HG03095 (cell line): ENCODE measurements at regions not wholly inside any gene's neighbourhood (a gene's known extent, or its start where the extent isn't known, plus 50 kb on each side); places are given as distances from the start of the nearest gene placed in this dataset.
A peak's percentile ranks its signal among the peaks of the same experiment; 100 is the strongest.
"Not testable (repeated sequence)": the region's sequence is repeated elsewhere in the genome, so short reads cannot be mapped to it uniquely, and the experiment has no call there.

Experiments
- ATAC-seq: cut with Tn5 transposase; IDR thresholded peaks from one replicate; pipeline ENCODE4 v1.9.1; 2021; ENCODE audit warnings: moderate library complexity; ENCODE audit not compliant: unreplicated experiment

DNA sequence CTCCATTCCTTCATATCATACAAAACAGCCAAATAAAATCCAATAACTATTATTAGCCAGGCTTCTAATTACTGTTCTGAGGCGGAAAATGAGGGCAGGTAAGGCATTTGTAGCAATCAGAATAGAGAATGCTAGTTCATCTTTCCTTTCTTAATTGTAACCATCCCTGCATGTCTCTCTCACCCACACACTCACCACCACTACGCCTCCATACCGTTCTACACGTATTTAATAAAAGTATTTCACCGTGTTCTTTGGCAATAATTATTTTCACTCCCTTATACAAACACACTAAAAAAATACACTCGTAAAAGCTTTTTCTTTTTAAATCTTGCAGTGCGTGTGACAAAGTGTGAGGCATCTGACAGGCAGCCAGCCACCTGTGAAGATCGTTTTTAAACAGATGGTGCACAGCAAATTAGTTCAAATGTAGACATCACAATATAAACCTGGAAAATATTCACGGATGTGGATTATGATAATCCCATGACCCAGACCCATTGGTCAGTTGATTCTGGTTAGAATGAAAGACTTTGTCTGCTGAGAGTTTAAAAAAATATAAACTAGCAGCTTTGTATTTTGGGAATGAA lies 653.6 kb downstream of the REEP3 start:
- no peak for ATAC-seq

- no peak for ATAC-seq
Observed at GRCh38 chr10:64175271-64175962, 654.2 kb downstream of the REEP3 start.

GRCh38 chr10:64182671-64183070 lies 661.5 kb downstream of the REEP3 start:
- no peak for ATAC-seq

DNA sequence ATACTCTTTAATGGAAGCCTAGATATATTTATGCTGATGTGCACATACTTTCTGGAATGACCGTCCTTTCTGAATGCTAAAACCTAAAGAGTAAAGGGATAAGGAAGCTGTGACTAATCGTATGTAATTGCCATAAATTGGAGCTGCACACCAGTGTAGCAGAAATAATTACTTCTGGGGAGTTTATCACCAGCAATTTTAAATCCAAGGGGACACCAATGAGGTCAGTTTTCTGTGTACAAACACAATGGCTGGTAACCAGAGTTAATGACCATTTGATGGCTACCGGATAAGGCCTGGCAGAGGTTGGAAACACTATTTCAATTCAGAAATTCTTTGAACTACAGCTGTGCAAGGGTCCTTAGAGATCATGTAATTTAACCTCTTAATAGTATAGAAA lies 670.1 kb downstream of the REEP3 start:
- ATAC-seq = no peak

- no peak for ATAC-seq
Observed at GRCh38 chr10:64196638-64197315, 675.6 kb downstream of the REEP3 start.

- no peak for ATAC-seq
Observed at GRCh38 chr10:64201936-64202335, 680.7 kb downstream of the REEP3 start.

DNA sequence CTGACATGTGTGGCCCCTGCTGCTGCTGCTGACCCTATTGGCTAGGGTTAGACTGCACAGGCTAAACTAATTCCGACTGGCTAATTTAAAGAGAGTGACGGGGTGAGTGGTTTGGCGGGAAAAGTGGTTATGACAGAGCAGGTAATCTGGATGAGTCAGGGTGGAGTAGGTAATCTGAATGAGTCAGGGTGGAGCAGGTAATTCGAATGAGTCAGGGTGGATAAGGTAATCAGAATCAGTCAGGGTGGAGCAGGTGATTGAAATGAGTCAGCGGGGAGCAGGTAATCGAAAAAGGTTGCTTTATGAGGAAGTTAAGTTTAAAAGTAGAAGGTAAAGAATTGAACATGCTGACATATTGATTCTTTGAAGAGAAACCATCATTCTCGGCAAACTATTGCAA lies 683.3 kb downstream of the REEP3 start:
- not testable (repeated sequence) for ATAC-seq

DNA sequence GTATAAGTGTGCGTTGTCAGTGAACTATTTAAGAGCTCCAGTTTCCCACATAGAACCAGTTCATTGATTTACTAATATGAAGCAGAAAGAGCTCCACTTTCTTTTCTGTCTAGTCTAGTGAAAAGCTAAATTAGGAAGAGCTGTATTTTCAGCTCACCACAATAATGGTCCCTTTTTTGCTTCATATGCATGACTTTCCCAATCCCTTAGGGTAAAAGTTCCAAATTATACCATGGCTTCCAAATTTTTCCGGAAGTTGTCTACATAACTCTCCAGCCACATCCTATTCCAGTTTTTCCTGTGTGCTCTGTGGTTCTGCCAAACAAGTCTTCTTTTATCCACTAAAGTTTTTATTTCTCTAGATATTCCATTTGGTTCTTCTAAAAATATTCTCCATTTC lies 685.2 kb downstream of the REEP3 start:
- ATAC-seq = no peak

- ATAC-seq = no peak
Observed at GRCh38 chr10:64209561-64209960, 688.4 kb downstream of the REEP3 start.

GRCh38 chr10:64210211-64210610 lies 689.0 kb downstream of the REEP3 start:
- no peak for ATAC-seq

GRCh38 chr10:64211466-64211865 lies 690.3 kb downstream of the REEP3 start:
- no peak for ATAC-seq

- ATAC-seq = no peak
Observed at GRCh38 chr10:64215088-64215487, 693.9 kb downstream of the REEP3 start.

GRCh38 chr10:64219271-64220025 lies 698.2 kb downstream of the REEP3 start:
- no peak for ATAC-seq

DNA sequence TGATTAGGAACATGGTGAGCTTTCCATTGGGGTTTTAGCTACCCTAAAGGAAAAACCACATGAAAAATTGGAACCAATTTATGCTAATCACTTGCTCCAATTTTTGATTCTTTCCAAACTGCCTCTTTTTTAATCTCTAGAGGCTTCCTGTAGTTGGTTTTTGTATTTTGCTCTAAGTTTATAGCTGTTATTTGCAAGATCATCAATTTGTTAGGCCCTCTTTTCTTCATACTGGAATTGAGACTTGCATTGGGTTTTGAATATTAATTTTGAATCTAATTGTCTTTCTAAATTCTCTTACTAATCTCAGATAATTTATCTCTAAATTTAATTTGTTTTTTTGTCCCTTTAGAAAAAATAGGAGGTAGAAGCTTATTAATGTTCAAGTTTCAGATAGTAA lies 713.3 kb downstream of the REEP3 start:
- ATAC-seq = no peak

- ATAC-seq = no peak
Observed at GRCh38 chr10:64257704-64258103, 736.5 kb downstream of the REEP3 start.

DNA sequence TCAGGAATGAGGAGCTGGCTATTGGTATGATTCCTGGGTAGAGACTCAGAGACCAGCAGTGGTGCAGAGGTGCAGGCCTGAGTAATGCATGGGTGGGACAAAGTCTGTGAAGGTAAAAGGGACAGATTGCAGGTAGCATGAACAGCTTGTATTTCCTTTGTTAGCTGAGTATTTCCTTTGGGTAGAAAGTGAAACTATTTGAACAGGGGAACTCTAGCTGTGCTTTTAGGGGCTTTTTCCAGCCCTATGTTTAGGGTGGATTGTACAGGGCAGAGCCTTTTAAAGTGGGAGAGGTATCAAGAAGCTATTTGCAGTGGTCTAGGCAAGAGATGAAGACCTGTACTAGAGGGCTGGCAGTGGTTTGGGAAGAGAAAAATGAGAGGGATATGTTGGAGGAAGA lies 739.9 kb downstream of the REEP3 start:
- ATAC-seq = peak; percentile 83

GRCh38 chr10:64261676-64262075 lies 740.5 kb downstream of the REEP3 start:
- ATAC-seq = no peak

GRCh38 chr10:64265961-64266360 lies 744.8 kb downstream of the REEP3 start:
- no peak for ATAC-seq

DNA sequence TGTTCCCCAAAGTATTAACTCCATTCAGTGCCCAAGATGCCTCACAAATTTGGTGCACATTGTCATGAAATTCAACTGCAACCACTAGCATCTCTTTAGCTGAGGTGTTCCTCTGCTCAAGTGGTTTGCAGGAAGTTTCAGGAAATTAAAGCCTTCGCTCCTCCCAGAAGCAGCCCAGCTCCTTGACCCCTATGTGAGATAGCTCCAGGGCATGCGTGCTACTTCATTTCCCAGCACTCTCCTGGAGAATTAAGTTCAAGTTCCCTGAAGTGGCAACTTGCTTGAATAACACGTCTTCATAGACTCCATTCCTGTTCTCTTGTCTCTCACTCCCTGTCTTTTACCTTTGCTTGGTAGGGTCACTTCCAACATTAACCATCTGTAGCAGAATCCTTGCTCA lies 750.3 kb downstream of the REEP3 start:
- ATAC-seq = no peak

GRCh38 chr10:64271983-64272382 lies 750.8 kb downstream of the REEP3 start:
- ATAC-seq = no peak

GRCh38 chr10:64275001-64275400 lies 753.8 kb downstream of the REEP3 start:
- ATAC-seq = no peak

DNA sequence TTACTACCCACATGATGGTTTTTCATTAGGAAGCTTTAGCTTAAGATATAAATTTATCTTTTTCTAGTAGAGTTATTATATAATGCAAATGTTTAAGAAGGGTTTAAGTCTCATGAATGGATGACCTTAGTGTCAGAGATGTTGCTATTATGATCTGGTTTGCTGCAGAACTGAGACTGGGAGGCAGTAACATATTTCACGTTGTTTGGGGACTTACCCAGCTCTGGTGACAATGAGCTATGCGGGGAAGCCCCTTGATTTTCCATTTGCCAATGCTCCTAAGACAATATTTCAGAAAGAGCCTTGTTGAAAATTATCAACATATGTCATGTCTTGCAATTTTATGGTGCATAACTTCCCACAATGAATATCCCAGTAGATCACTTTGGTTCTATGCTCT lies 754.6 kb downstream of the REEP3 start:
- no peak for ATAC-seq
